ENCODE measurements at regions not wholly inside any gene's neighbourhood (a gene's known extent, or its start where the extent isn't known, plus 50 kb on each side); places are given as distances from the start of the nearest gene placed in this dataset.

DNA sequence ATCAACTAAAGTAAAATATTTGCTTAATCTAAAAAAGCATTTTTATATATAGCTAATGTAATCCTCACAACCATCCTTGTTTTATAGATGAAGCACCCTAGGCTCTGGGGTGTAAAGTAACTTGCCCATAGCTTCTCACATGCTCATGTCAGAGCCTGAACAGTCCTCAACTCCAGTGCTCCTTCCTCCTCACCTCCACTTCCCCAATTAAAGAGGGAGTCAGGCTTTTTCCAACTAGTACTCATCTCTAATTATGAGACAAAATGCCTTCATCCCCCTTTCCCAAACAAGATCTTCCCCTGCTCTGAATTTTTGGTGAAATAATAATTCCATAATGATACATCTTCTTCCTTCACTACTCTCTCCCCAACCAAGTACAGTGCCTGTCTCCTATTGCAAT lies 290.8 kb upstream of the PRDM1 start:
- no peaks in the 10 kb centered on the region for H3K36me3 ChIP-seq (replicated peaks; ENCODE audit: low read depth, low read length)
- H4K20me1 ChIP-seq (ENCODE audit: insufficient read depth, low read length), result no peaks in the 10 kb centered on the region
- no peak overlapping the region for H2AFZ ChIP-seq (ENCODE audit: low read depth, low read length)
- no peaks in the 10 kb centered on the region for H3K9me3 ChIP-seq (ENCODE audit: insufficient read depth, low read length)
- TF ChIP-seq, protein P1, sequence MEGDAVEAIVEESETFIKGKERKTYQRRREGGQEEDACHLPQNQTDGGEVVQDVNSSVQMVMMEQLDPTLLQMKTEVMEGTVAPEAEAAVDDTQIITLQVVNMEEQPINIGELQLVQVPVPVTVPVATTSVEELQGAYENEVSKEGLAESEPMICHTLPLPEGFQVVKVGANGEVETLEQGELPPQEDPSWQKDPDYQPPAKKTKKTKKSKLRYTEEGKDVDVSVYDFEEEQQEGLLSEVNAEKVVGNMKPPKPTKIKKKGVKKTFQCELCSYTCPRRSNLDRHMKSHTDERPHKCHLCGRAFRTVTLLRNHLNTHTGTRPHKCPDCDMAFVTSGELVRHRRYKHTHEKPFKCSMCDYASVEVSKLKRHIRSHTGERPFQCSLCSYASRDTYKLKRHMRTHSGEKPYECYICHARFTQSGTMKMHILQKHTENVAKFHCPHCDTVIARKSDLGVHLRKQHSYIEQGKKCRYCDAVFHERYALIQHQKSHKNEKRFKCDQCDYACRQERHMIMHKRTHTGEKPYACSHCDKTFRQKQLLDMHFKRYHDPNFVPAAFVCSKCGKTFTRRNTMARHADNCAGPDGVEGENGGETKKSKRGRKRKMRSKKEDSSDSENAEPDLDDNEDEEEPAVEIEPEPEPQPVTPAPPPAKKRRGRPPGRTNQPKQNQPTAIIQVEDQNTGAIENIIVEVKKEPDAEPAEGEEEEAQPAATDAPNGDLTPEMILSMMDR (IDR thresholded peaks at IDR 0.05; ENCODE audit: low read depth, low read length), result no peak
- TF ChIP-seq EZH2phosphoT487 (IDR thresholded peaks at IDR 0.05; ENCODE audit: low read depth), result no peak
- H3K27ac ChIP-seq (ENCODE audit: low read length), result no peak overlapping the region
- H3K79me2 ChIP-seq (ENCODE audit: low read length), result no peaks in the 10 kb centered on the region
- H3K9ac ChIP-seq (ENCODE audit: low read length), result no peak overlapping the region
- H3K4me3 ChIP-seq (ENCODE audit: low read length), result no peak overlapping the region
- peaks cover 43% of the 10 kb centered on the region for H3K4me1 ChIP-seq (ENCODE audit: low read length)
- no peaks in the 10 kb centered on the region for H3K27me3 ChIP-seq (ENCODE audit: low read depth, low read length)
- H3K4me2 ChIP-seq (ENCODE audit: low read length), result no peak overlapping the region

DNA sequence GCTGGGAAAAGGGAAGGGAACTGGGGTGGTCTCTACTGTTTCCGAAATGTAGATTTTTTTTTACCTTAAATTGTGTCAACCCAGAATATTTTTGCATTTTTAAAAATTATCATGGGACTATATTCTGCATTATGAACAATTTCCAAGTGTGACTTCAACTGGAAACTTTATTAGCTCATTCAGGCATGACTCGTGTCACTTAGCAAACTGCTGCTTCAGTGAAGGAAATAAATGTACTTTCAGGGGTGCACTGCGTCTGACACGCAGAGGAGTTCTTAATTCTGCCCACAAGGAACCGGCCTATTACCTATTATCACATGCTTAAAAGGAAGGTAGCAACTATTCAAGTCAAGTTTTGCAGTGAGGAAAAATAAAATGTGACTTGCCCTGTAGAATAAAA lies 291.3 kb upstream of the PRDM1 start:
- no peaks in the 10 kb centered on the region for H3K9me3 ChIP-seq (ENCODE audit: insufficient read depth, low read length)
- no peaks in the 10 kb centered on the region for H3K36me3 ChIP-seq (replicated peaks; ENCODE audit: low read depth, low read length)
- H3K4me3 ChIP-seq (ENCODE audit: low read length), result no peak overlapping the region
- no peak overlapping the region for H3K27ac ChIP-seq (ENCODE audit: low read length)
- no peak overlapping the region for H2AFZ ChIP-seq (ENCODE audit: low read depth, low read length)
- no peak overlapping the region for H3K4me2 ChIP-seq (ENCODE audit: low read length)
- H4K20me1 ChIP-seq (ENCODE audit: insufficient read depth, low read length), result no peaks in the 10 kb centered on the region
- H3K4me1 ChIP-seq (ENCODE audit: low read length), result peaks cover 47% of the 10 kb centered on the region
- no peak overlapping the region for H3K9ac ChIP-seq (ENCODE audit: low read length)
- H3K27me3 ChIP-seq (ENCODE audit: low read depth, low read length), result no peaks in the 10 kb centered on the region
- TF ChIP-seq EZH2phosphoT487 (IDR thresholded peaks at IDR 0.05; ENCODE audit: low read depth), result no peak
- TF ChIP-seq, protein P1 (IDR thresholded peaks at IDR 0.05; ENCODE audit: low read depth, low read length), result no peak
- no peaks in the 10 kb centered on the region for H3K79me2 ChIP-seq (ENCODE audit: low read length)

DNA sequence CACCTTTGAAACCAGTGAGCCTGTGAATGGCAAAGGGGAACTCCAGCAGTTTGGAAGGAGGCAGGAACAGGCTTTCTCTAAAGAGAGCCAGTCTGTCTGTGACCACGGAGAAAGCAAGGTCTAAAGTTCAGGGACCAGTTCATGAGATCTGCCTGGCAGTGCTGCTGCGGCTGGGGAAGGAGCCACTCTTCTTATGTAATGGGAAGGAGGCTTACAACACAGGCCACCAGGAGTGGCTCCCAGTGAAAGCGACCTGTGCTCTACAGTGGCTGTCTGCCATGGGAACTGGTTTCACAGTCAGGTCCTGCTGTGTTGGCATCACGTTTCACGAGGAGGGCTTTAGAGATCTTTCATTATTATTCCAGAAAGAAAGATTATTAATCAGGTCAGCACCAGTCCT lies 291.9 kb upstream of the PRDM1 start:
- H3K27ac ChIP-seq (ENCODE audit: low read length), result no peak overlapping the region
- no peaks in the 10 kb centered on the region for H3K79me2 ChIP-seq (ENCODE audit: low read length)
- H3K27me3 ChIP-seq (ENCODE audit: low read depth, low read length), result no peaks in the 10 kb centered on the region
- H3K9ac ChIP-seq (ENCODE audit: low read length), result no peak overlapping the region
- H3K4me2 ChIP-seq (ENCODE audit: low read length), result no peak overlapping the region
- H4K20me1 ChIP-seq (ENCODE audit: insufficient read depth, low read length), result no peaks in the 10 kb centered on the region
- H2AFZ ChIP-seq (ENCODE audit: low read depth, low read length), result no peak overlapping the region
- TF ChIP-seq EZH2phosphoT487 (IDR thresholded peaks at IDR 0.05; ENCODE audit: low read depth), result no peak
- TF ChIP-seq, protein P1 (IDR thresholded peaks at IDR 0.05; ENCODE audit: low read depth, low read length), result no peak
- no peaks in the 10 kb centered on the region for H3K36me3 ChIP-seq (replicated peaks; ENCODE audit: low read depth, low read length)
- H3K9me3 ChIP-seq (ENCODE audit: insufficient read depth, low read length), result no peaks in the 10 kb centered on the region
- H3K4me1 ChIP-seq (ENCODE audit: low read length), result peaks cover 48% of the 10 kb centered on the region
- no peak overlapping the region for H3K4me3 ChIP-seq (ENCODE audit: low read length)

DNA sequence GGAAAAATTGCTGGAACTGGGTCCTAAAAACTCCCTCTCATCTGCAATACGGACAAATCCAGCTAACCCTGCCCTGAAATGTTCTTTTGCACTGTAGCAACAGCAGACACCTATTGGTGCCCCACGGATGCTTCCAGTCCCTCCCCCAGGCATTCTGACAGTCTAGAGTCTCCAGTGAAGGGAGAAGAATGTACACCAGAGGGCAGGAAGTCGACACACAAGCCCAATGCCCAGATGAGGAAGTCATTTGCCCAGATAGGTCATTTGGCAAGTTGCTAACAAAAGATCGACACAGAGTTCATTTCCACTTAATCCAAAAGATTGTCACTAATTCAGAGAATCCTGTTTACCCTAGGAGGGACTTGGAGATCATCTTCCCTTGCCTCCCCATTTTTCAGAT lies 293.0 kb upstream of the PRDM1 start:
- H3K4me1 ChIP-seq (ENCODE audit: low read length), result peaks cover 48% of the 10 kb centered on the region
- TF ChIP-seq, protein P1 (IDR thresholded peaks at IDR 0.05; ENCODE audit: low read depth, low read length), result peak; percentile 54
- no peak for TF ChIP-seq EZH2phosphoT487 (IDR thresholded peaks at IDR 0.05; ENCODE audit: low read depth)
- peak overlapping the region; percentile 43; the same call in 1 of the 2 replicates for H2AFZ ChIP-seq (ENCODE audit: low read depth, low read length)
- no peaks in the 10 kb centered on the region for H4K20me1 ChIP-seq (ENCODE audit: insufficient read depth, low read length)
- no peak overlapping the region for H3K9ac ChIP-seq (ENCODE audit: low read length)
- H3K4me3 ChIP-seq (ENCODE audit: low read length), result 0 out of 2 replicates have a peak overlapping the region, but pooled peaks have one; percentile 14
- H3K27me3 ChIP-seq (ENCODE audit: low read depth, low read length), result no peaks in the 10 kb centered on the region
- H3K9me3 ChIP-seq (ENCODE audit: insufficient read depth, low read length), result no peaks in the 10 kb centered on the region
- no peaks in the 10 kb centered on the region for H3K79me2 ChIP-seq (ENCODE audit: low read length)
- peak overlapping the region; percentile 50 for H3K4me2 ChIP-seq (ENCODE audit: low read length)
- no peaks in the 10 kb centered on the region for H3K36me3 ChIP-seq (replicated peaks; ENCODE audit: low read depth, low read length)
- H3K27ac ChIP-seq (ENCODE audit: low read length), result no peak overlapping the region
